ENCODE measurements at regions not wholly inside any gene's neighbourhood (a gene's known extent, or its start where the extent isn't known, plus 50 kb on each side); places are given as distances from the start of the nearest gene placed in this dataset.

DNA sequence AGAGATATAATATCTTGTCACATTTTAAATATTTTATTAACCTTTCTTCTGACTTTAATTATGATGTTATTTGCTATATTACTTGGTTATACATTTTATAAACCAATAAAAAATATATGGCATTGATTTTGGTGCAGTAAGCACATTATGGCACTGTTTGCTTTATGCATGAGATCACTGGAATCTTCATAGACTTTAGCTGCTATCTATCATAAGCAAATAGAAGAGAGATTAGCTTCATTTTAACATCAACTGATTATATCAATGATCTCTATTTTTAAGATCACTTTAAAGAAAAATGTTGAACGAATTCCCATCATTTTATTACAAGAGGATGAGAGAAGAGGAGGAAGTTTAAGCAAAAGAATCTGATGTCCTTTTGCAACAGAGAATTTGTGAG lies 58.6 kb upstream of the CDK1 start:
- no peaks in the 10 kb centered on the region for H3K9me3 ChIP-seq (replicated peaks; ENCODE audit: control insufficient read depth, insufficient read depth, low read depth, low read length)
- H3K27me3 ChIP-seq (ENCODE audit: control insufficient read depth in 2 of 2, insufficient read depth in 2 of 2, low read length in 2 of 2), result no peaks in the 10 kb centered on the region
- no peaks in the 10 kb centered on the region for H3K36me3 ChIP-seq (ENCODE audit: control insufficient read depth, insufficient read depth, low read length)
- no peak overlapping the region for H3K27ac ChIP-seq (ENCODE audit: extremely low read depth, low read depth, low read length)
- no peaks in the 10 kb centered on the region for H3K79me2 ChIP-seq (ENCODE audit: control insufficient read depth, insufficient read depth, low read length)
- H3K9ac ChIP-seq (ENCODE audit: insufficient read depth in 1 of 2, low read depth in 2 of 2, low read length in 2 of 2), result no peak overlapping the region
- intact Hi-C loops (cut with micrococcal nuclease) (no loop called here), in situ Hi-C loops (cut with MboI) (no loop called here)
- no TSS peak for BruUV-seq (replicated peaks)
- H4K20me1 ChIP-seq (replicated peaks; ENCODE audit: control insufficient read depth, insufficient read depth, low read length), result no peaks in the 10 kb centered on the region
- WGBS (ENCODE audit: insufficient coverage, low coverage, missing lambda C conversion rate), result 0% methylated on average over 1 of the region's 1 CpG
- no peak overlapping the region for H3K4me2 ChIP-seq (ENCODE audit: insufficient read depth, low read length)
- H3K4me1 ChIP-seq (replicated peaks in 1 of 2; ENCODE audit: control insufficient read depth in 2 of 2, insufficient read depth in 2 of 2, low read length in 2 of 2), result no peaks in the 10 kb centered on the region
- ChIA-PET POLR2A (no interaction called here), CTCF (ENCODE audit: low intra/inter-chr PET ratio) (no interaction called here)
- TF ChIP-seq ZNF778 (CRISPR knock-in tag; IDR thresholded peaks at IDR 0.05) (no peak), HNRNPH1 (optimal IDR thresholded peaks at IDR 0.05; ENCODE audit: low read depth, low read length) (no peak), XRCC5 (IDR thresholded peaks at IDR 0.05; ENCODE audit: low read depth, low read length) (no peak), ZKSCAN1 (IDR thresholded peaks at IDR 0.05; ENCODE audit: low read depth, low read length) (no peak), ZNF76 (CRISPR knock-in tag; IDR thresholded peaks at IDR 0.05; ENCODE audit: borderline replicate concordance) (no peak), ZNF766 (CRISPR knock-in tag; conservative IDR thresholded peaks at IDR 0.05) (no peak), RBM34 (IDR thresholded peaks at IDR 0.05; ENCODE audit: borderline replicate concordance, insufficient read depth, low read length) (no peak), ZNF324 (CRISPR knock-in tag; IDR thresholded peaks at IDR 0.05) (no peak), TEAD4 (IDR thresholded peaks at IDR 0.05; ENCODE audit: low read length) (no peak), TEAD4 (CRISPR knock-in tag; IDR thresholded peaks at IDR 0.05; ENCODE audit: borderline replicate concordance) (no peak), YBX1 (IDR thresholded peaks at IDR 0.05) (no peak), TBP (optimal IDR thresholded peaks at IDR 0.05; ENCODE audit: low read depth, low read length) (no peak)
- TF ChIP-seq, protein P1, sequence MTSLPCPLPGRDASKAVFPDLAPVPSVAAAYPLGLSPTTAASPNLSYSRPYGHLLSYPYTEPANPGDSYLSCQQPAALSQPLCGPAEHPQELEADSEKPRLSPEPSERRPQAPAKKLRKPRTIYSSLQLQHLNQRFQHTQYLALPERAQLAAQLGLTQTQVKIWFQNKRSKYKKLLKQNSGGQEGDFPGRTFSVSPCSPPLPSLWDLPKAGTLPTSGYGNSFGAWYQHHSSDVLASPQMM (CRISPR knock-in tag; IDR thresholded peaks at IDR 0.05), result no peak
- TF ChIP-seq, protein P2, sequence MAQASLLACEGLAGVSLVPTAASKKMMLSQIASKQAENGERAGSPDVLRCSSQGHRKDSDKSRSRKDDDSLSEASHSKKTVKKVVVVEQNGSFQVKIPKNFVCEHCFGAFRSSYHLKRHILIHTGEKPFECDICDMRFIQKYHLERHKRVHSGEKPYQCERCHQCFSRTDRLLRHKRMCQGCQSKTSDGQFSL (CRISPR knock-in tag; IDR thresholded peaks at IDR 0.05), result no peak
- TF ChIP-seq, protein P2 (tag; IDR thresholded peaks at IDR 0.05), result no peak
- TF ChIP-seq, protein P3, sequence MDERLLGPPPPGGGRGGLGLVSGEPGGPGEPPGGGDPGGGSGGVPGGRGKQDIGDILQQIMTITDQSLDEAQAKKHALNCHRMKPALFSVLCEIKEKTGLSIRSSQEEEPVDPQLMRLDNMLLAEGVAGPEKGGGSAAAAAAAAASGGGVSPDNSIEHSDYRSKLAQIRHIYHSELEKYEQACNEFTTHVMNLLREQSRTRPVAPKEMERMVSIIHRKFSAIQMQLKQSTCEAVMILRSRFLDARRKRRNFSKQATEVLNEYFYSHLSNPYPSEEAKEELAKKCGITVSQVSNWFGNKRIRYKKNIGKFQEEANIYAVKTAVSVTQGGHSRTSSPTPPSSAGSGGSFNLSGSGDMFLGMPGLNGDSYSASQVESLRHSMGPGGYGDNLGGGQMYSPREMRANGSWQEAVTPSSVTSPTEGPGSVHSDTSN (CRISPR knock-in tag; IDR thresholded peaks at IDR 0.05; ENCODE audit: low read depth), result no peak
- TF ChIP-seq, protein P3 (tag; conservative IDR thresholded peaks at IDR 0.05; ENCODE audit: low read depth), result no peak
- DNase-seq (ENCODE audit: extremely low read depth in 1 of 4, low spot score in 3 of 4), result no peak
- H2AFZ ChIP-seq (ENCODE audit: low read depth, low read length), result no peak overlapping the region
- FAIRE-seq, result no peak
- H3K9me1 ChIP-seq (ENCODE audit: control insufficient read depth, insufficient read depth, low read length), result no peaks in the 10 kb centered on the region
- ATAC-seq, result no peak
- no peak overlapping the region for H3K4me3 ChIP-seq
